C4-2B (cell line): ENCODE measurements at regions not wholly inside any gene's neighbourhood (a gene's known extent, or its start where the extent isn't known, plus 50 kb on each side); places are given as distances from the start of the nearest gene placed in this dataset.

ENCODE experiments used
- CTCF ChIP-seq: fragments of 450-650 bp; conservative IDR thresholded peaks from 2 replicates; pipeline ENCODE4 v1.5.1; 2017; ENCODE audit warnings: mild to moderate bottlenecking
- ZFX ChIP-seq: fragments of 450-650 bp; IDR thresholded peaks from 2 replicates; pipeline ENCODE4 v1.6.1; 2017

GRCh38 chr21:24420689-24421088 lies 1186.6 kb downstream of the MRPL39 start:
- no peak for TF ChIP-seq ZFX
- no peak for TF ChIP-seq CTCF
